H7 (cell line): ENCODE measurements at regions not wholly inside any gene's neighbourhood (a gene's known extent, or its start where the extent isn't known, plus 50 kb on each side); places are given as distances from the start of the nearest gene placed in this dataset.

Experiments
- DNase-seq: peaks from one replicate; pipeline ENCODE4 v3.0.0; 2012
- H3K27me3 ChIP-seq: 2 replicates; pipeline ENCODE4 v1.6.0; 2011; ENCODE audit warnings: mild to moderate bottlenecking, low read length; ENCODE audit not compliant: control insufficient read depth, insufficient read depth
- H3K36me3 ChIP-seq: replicated peaks from 2 replicates; pipeline ENCODE4 v1.5.1; 2011; ENCODE audit warnings: low read length; ENCODE audit not compliant: control insufficient read depth, insufficient read depth
- H3K4me3 ChIP-seq: 2 replicates; pipeline ENCODE4 v1.5.1; 2011; ENCODE audit warnings: low read depth, mild to moderate bottlenecking, control low read depth, low read length, moderate library complexity; ENCODE audit not compliant: insufficient read depth

DNA sequence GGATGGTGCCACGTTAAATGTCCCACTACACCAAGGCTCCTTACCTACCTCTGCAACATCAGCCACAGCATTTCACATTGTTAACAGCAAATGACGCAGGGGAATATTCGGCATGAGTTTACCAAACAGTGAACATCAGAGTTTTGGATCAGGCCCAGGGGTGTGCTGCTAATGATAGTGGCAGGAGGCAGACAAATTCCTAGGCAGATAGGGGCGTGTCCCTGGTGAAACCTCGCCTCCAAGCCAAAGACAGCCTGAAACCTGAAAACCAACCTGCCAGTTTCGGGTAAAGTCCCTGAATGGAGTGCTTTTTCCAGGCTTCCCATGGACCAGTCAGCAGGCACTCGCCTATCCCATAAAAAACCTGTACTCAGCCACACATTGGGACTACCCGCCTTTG is 133.6 kb downstream of the SH3BGRL2 start:
- no peak overlapping the region for H3K4me3 ChIP-seq
- no peaks in the 10 kb centered on the region for H3K36me3 ChIP-seq
- no peaks in the 10 kb centered on the region for H3K27me3 ChIP-seq
- DNase-seq: no peak

- H3K36me3 ChIP-seq: no peaks in the 10 kb centered on the region
- H3K4me3 ChIP-seq: no peak overlapping the region
- H3K27me3 ChIP-seq: no peaks in the 10 kb centered on the region
- DNase-seq: no peak
Observed at GRCh38 chr6:79763301-79763700, 132.2 kb downstream of the SH3BGRL2 start.

- DNase-seq: peak; percentile 54
- Histone ChIP-seq H3K27me3 (no peaks in the 10 kb centered on the region), H3K4me3 (no peak overlapping the region), H3K36me3 (no peaks in the 10 kb centered on the region)
Observed at GRCh38 chr6:79762370-79762769, 131.2 kb downstream of the SH3BGRL2 start.

GRCh38 chr6:79756496-79756895 is 125.4 kb downstream of the SH3BGRL2 start:
- no peaks in the 10 kb centered on the region for H3K27me3 ChIP-seq
- no peak overlapping the region for H3K4me3 ChIP-seq
- H3K36me3 ChIP-seq: no peaks in the 10 kb centered on the region
- DNase-seq: no peak

GRCh38 chr6:79755967-79756366 is 124.8 kb downstream of the SH3BGRL2 start:
- no peak overlapping the region for H3K4me3 ChIP-seq

More at GRCh38 chr6:79755967-79756366, 124.8 kb downstream of the SH3BGRL2 start:
- DNase-seq: no peak
- Histone ChIP-seq H3K36me3 (no peaks in the 10 kb centered on the region), H3K27me3 (no peaks in the 10 kb centered on the region)
